Upper lobe of right lung (tissue), 1 donor: ENCODE measurements at regions not wholly inside any gene's neighbourhood (a gene's known extent, or its start where the extent isn't known, plus 50 kb on each side); places are given as distances from the start of the nearest gene placed in this dataset.
"Not testable (repeated sequence)": the region's sequence is repeated elsewhere in the genome, so short reads cannot be mapped to it uniquely, and the experiment has no call there.

Experiments
- ATAC-seq: fragments of 200-7000 bp; cut with Tn5 transposase; one replicate; pipeline ENCODE4 v1.9.1; 2020; ENCODE audit warnings: mild to moderate bottlenecking, moderate library complexity
- DNase-seq: peaks from one replicate; pipeline ENCODE4 v3.0.0-alpha.2; 2020
- H3K27ac ChIP-seq: fragments of 200-600 bp; one replicate; pipeline ENCODE4 v1.8.0; 2022
- H3K27me3 ChIP-seq: fragments of 200-600 bp; one replicate; pipeline ENCODE4 v1.8.0; 2022; ENCODE audit warnings: mild to moderate bottlenecking
- H3K36me3 ChIP-seq: fragments of 200-600 bp; one replicate; pipeline ENCODE4 v1.8.0; 2022
- H3K4me1 ChIP-seq: fragments of 200-600 bp; one replicate; pipeline ENCODE4 v1.8.0; 2022
- H3K4me3 ChIP-seq: fragments of 200-600 bp; one replicate; pipeline ENCODE4 v1.8.0; 2022; ENCODE audit warnings: mild to moderate bottlenecking
- H3K9me3 ChIP-seq: fragments of 200-600 bp; one replicate; pipeline ENCODE4 v1.8.0; 2022
- intact Hi-C: fragments of 100-400 bp; cut with DNase I; formaldehyde crosslinking; loops from one replicate; pipeline ENCODE4 v1.11.0; 2022
- TF ChIP-seq, protein P1 (sequence below): fragments of 200-600 bp; IDR thresholded peaks from one replicate; pipeline ENCODE4 v1.8.0; 2022; ENCODE audit warnings: antibody characterized with exemption
- donor health status: DM: no; HTN: yes; CAD: no; lungs with severe emphysema.

DNA sequence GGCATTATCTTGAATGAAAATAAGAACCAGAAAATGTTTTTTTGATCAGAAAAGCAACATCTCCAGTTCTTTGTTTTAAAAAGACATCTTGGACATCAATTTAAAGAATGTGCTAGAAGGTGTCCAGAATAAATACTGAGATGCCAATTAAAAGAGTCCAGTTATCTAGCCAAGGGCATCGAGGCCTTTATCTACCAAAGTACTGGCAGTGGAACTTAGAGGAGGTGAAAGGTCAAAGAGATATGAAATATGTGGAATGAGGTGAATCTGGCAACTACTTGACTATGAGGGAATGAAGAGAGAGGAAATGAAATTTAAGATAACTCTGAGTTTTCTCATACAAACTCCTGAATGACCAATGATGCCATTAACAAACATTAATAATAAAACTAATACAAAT, 154.3 kb upstream of the GNAI1 start:
- no peaks in the 10 kb centered on the region for H3K9me3 ChIP-seq
- DNase-seq = no peak
- H3K4me3 ChIP-seq = no peak overlapping the region
- TF ChIP-seq, protein P1, sequence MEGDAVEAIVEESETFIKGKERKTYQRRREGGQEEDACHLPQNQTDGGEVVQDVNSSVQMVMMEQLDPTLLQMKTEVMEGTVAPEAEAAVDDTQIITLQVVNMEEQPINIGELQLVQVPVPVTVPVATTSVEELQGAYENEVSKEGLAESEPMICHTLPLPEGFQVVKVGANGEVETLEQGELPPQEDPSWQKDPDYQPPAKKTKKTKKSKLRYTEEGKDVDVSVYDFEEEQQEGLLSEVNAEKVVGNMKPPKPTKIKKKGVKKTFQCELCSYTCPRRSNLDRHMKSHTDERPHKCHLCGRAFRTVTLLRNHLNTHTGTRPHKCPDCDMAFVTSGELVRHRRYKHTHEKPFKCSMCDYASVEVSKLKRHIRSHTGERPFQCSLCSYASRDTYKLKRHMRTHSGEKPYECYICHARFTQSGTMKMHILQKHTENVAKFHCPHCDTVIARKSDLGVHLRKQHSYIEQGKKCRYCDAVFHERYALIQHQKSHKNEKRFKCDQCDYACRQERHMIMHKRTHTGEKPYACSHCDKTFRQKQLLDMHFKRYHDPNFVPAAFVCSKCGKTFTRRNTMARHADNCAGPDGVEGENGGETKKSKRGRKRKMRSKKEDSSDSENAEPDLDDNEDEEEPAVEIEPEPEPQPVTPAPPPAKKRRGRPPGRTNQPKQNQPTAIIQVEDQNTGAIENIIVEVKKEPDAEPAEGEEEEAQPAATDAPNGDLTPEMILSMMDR = no peak
- no peak overlapping the region for H3K27ac ChIP-seq
- ATAC-seq = no peak
- no peaks in the 10 kb centered on the region for H3K36me3 ChIP-seq
- H3K4me1 ChIP-seq = no peaks in the 10 kb centered on the region
- H3K27me3 ChIP-seq = no peaks in the 10 kb centered on the region
- intact Hi-C loops = no loop called here

DNA sequence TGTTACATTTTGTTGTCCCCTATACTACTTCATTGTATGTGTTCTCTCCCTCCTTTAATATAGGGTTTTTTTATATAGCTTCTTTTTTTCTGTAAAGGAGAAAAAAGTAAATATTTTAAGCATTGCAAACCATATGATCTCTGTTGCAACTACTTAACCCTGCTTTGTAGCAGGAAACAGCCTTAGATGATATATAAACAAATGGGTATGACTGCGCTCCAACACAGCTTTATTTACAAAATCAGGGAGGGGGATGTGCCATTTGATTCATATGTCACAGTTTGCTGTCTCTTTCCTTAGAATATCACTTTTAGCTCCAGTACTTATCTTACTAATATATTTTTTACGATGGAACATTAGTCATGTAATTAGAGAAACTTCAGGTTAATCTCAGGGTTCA, 155.2 kb upstream of the GNAI1 start:
- intact Hi-C loops = no loop called here
- TF ChIP-seq, protein P1 = no peak
- Histone ChIP-seq H3K9me3 (no peaks in the 10 kb centered on the region), H3K4me1 (no peaks in the 10 kb centered on the region), H3K27me3 (no peaks in the 10 kb centered on the region), H3K27ac (no peak overlapping the region), H3K4me3 (no peak overlapping the region), H3K36me3 (no peaks in the 10 kb centered on the region)
- no peak for DNase-seq
- no peak for ATAC-seq

DNA sequence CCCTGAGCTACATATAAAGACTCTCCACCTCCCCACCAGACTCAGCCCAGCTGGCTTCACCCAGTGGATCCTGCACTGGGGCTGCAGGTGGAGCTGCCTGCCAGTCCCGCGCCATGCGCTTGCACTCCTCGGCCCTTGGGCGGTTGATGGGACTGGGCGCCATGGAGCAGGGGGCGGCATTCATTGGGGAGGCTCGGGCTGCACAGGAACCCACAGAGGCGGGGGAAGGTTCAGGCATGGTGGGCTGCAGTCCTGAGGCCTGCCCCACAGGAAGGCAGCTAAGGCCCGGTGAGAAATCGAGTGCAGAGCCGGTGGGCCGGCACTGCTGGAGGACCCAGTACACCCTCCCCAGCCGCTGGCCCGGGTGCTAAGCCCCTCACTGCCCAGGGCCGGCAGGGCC, 157.2 kb upstream of the GNAI1 start:
- Histone ChIP-seq H3K27me3 (no peaks in the 10 kb centered on the region), H3K36me3 (no peaks in the 10 kb centered on the region), H3K27ac (no peak overlapping the region), H3K4me3 (no peak overlapping the region), H3K4me1 (no peaks in the 10 kb centered on the region), H3K9me3 (no peaks in the 10 kb centered on the region)
- intact Hi-C loops = no loop called here
- no peak for DNase-seq
- no peak for ATAC-seq
- TF ChIP-seq, protein P1 = no peak

DNA sequence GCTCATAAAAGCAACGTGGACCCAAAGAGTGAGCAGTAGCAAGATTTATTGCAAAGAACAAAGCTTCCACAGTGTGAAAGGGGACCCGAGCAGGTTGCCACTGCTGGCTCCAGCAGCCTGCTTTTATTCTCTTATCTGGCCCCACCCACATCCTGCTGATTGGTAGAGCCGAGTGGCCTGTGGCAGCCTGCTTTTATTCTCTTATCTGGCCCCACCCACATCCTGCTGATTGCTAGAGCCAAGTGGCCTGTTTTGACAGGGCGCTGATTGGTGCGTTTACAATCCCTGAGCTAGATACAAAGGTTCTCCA, 158.0 kb upstream of the GNAI1 start:
- H3K27ac ChIP-seq, H3K4me1 ChIP-seq, DNase-seq, H3K27me3 ChIP-seq, H3K36me3 ChIP-seq, intact Hi-C loops, ATAC-seq, H3K4me3 ChIP-seq, H3K9me3 ChIP-seq: not testable (repeated sequence)

DNA sequence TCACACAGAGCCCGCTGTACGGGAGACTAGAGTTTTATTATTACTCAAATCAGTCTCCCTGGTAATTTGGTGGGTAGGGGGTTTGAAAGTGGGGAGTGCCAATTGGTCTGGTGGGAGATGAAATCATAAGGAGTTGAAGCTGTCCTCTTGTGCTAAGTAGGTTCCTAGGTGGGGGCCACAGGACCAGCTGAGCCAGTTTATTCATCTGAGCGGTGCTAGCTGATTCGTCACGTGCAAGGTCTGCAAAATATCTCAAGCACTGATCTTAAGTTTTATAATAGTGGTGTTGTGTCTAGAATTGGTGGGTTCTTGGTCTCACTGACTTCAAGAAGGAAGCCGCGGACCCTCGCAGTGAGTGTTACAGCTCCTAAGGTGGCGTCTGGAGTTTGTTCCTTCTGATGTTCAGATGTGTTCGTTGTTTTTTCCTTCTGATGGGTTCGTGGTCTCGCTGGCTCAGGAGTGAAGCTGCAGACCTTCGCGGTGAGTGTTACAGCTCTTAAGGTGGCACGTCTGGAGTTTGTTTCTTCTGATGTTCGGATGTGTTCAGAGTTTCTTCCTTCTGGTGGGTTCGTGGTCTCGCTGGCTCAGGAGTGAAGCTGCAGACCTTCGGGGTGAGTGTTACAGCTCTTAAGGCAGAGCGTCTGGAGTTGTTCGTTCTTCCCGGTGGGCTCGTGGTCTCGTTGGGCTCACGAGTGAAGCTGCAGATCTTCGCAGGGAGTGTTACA, 158.5 kb upstream of the GNAI1 start:
- H3K36me3 ChIP-seq, H3K4me3 ChIP-seq, H3K9me3 ChIP-seq, intact Hi-C loops, DNase-seq, H3K27ac ChIP-seq, H3K27me3 ChIP-seq, ATAC-seq, H3K4me1 ChIP-seq: not testable (repeated sequence)

DNA sequence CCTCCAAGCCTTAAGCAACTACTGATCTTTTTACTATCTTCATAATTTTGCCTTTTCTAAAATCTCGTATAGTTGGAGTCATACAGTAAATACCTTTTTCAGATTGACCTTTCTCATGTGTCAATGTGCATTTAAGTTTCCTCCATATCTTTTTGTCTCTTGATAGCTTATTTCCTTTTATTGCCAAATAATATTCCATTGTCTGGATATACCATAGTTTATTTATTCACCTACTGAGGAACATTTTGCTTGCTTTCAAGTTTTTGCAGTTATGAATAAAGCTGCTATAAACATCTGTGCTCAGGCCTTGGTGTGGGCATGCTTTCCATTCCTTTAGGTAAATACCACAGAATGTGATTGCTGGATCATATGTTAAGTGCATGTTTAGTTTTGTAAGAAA, 161.2 kb upstream of the GNAI1 start:
- no peak for ATAC-seq

More for the DNA sequence above, 161.2 kb upstream of the GNAI1 start:
- H3K36me3 ChIP-seq = no peaks in the 10 kb centered on the region
- intact Hi-C loops = no loop called here
- no peak overlapping the region for H3K4me3 ChIP-seq
- H3K4me1 ChIP-seq = no peaks in the 10 kb centered on the region
- H3K9me3 ChIP-seq = no peaks in the 10 kb centered on the region
- TF ChIP-seq, protein P1 = no peak
- no peaks in the 10 kb centered on the region for H3K27me3 ChIP-seq
- DNase-seq = no peak
- no peak overlapping the region for H3K27ac ChIP-seq
